Lung (tissue), 11 donors: ENCODE measurements at regions not wholly inside any gene's neighbourhood (a gene's known extent, or its start where the extent isn't known, plus 50 kb on each side); places are given as distances from the start of the nearest gene placed in this dataset.

Source experiments
- ATAC-seq: fragments of 200-7000 bp; cut with Tn5 transposase; one replicate; pipeline ENCODE4 v1.9.1; 2020; ENCODE audit warnings: moderate number of reproducible peaks; ENCODE audit not compliant: insufficient read depth, low FRiP score
- DNase-seq, 3 donors: peaks; one replicate each; pipeline ENCODE4 v3.0.0-alpha.2; 2013 to 2017
- H3K27ac ChIP-seq, 2 donors: one replicate each; pipeline ENCODE4 v1.5.1; 2013; ENCODE audit warnings: mild to moderate bottlenecking in 2 of 2, moderate library complexity in 2 of 2, control low read depth in 1 of 2, inconsistent platforms in 1 of 2, low read depth in 1 of 2, low read length in 1 of 2
- H3K27me3 ChIP-seq, 3 donors: one replicate each; pipeline ENCODE4 v1.5.1; 2013; ENCODE audit warnings: low read length in 2 of 3; ENCODE audit not compliant: control insufficient read depth in 3 of 3, insufficient read depth in 3 of 3
- H3K36me3 ChIP-seq, 4 donors: one replicate each; pipeline ENCODE4 v1.5.1; 2013; ENCODE audit warnings: low read length in 4 of 4, mild to moderate bottlenecking in 1 of 4, moderate library complexity in 1 of 4; ENCODE audit not compliant: control insufficient read depth in 4 of 4, insufficient read depth in 4 of 4
- H3K4me1 ChIP-seq, 5 donors: one replicate each; pipeline ENCODE4 v1.5.1; 2013; ENCODE audit warnings: low read length in 5 of 5, mild to moderate bottlenecking in 2 of 5, moderate library complexity in 1 of 5; ENCODE audit not compliant: control insufficient read depth in 5 of 5, insufficient read depth in 5 of 5
- H3K4me3 ChIP-seq: one replicate; pipeline ENCODE4 v1.5.1; 2013; ENCODE audit warnings: mild to moderate bottlenecking, control low read depth, moderate library complexity
- H3K9ac ChIP-seq, 2 donors: one replicate each; pipeline ENCODE4 v1.5.1; 2013; ENCODE audit warnings: low read length in 2 of 2, control low read depth in 1 of 2; ENCODE audit not compliant: insufficient read depth in 1 of 2
- H3K9me3 ChIP-seq, 4 donors: one replicate each; pipeline ENCODE4 v1.5.1; 2013; ENCODE audit warnings: low read length in 3 of 4, mild to moderate bottlenecking in 1 of 4, moderate library complexity in 1 of 4; ENCODE audit not compliant: control insufficient read depth in 4 of 4, insufficient read depth in 3 of 4
- CTCF ChIP-seq: IDR thresholded peaks from 2 replicates; pipeline ENCODE4 v1.5.1; 2012; ENCODE audit warnings: mild to moderate bottlenecking; ENCODE audit errors: control extremely low read depth, extremely low read depth
- WGBS, 2 donors: extraction: QIAGEN DNeasy Blood & Tissue Kit; methylation state at CpG; one replicate each; pipeline ENCODE4 v1.1.7; 2013; 5-methylcytosine and 5-hydroxymethylcytosine counted together
- donor health status: control.
- donor health status: control.
- donor health status: Bipolar disorder and iron deficiency.
- donor health status: healthy.
- donor health status: DM: yes; HTN: yes; CAD: no.

- no peaks in the 10 kb centered on the region for H3K27me3 ChIP-seq
- H3K27ac ChIP-seq: no peak overlapping the region
- TF ChIP-seq CTCF: no peak
- no peak overlapping the region for H3K9ac ChIP-seq
- 55 to 69% methylated on average over 8 of the region's 8 CpGs for WGBS, 2 donors
- DNase-seq (no peak), ATAC-seq (no peak)
- H3K9me3 ChIP-seq: peaks cover 0 to 2% (median 0%) of the 10 kb centered on the region in 4 donors
- H3K4me1 ChIP-seq: peaks cover 0 to 19% (median 0%) of the 10 kb centered on the region in 5 donors
- H3K36me3 ChIP-seq: no peaks in the 10 kb centered on the region
- no peak overlapping the region for H3K4me3 ChIP-seq
These were observed 102.3 kb downstream of the FOXL1 start for GRCh38 chr16:86680661-86681030.

GRCh38 chr16:86681031-86681756 is 102.8 kb downstream of the FOXL1 start:
- peak overlapping the region in 1 of 2 donors; percentile 46 for H3K27ac ChIP-seq
- H3K27me3 ChIP-seq: no peaks in the 10 kb centered on the region
- ATAC-seq (no peak), DNase-seq (peak in 1 of 3 donors; percentile 15)
- peaks cover 0 to 2% (median 0%) of the 10 kb centered on the region in 4 donors for H3K9me3 ChIP-seq
- WGBS, 2 donors: 76 to 77% methylated on average over 37 of the region's 37 CpGs
- peaks cover 0 to 19% (median 0%) of the 10 kb centered on the region in 5 donors for H3K4me1 ChIP-seq
- TF ChIP-seq CTCF: no peak
- H3K9ac ChIP-seq: no peak overlapping the region
- no peaks in the 10 kb centered on the region for H3K36me3 ChIP-seq
- H3K4me3 ChIP-seq: no peak overlapping the region

GRCh38 chr16:86681757-86682106 is 103.4 kb downstream of the FOXL1 start:
- Histone ChIP-seq H3K9ac (no peak overlapping the region), H3K4me3 (no peak overlapping the region), H3K4me1 (peaks cover 0 to 19% (median 0%) of the 10 kb centered on the region in 5 donors), H3K9me3 (peaks cover 0 to 2% (median 0%) of the 10 kb centered on the region in 4 donors), H3K27ac (no peak overlapping the region), H3K27me3 (no peaks in the 10 kb centered on the region), H3K36me3 (no peaks in the 10 kb centered on the region)
- DNase-seq (no peak), ATAC-seq (no peak)
- WGBS, 2 donors: 91 to 94% methylated on average over 14 to 15 of the region's 15 CpGs
- no peak for TF ChIP-seq CTCF
